ENCODE measurements at regions not wholly inside any gene's neighbourhood (a gene's known extent, or its start where the extent isn't known, plus 50 kb on each side); places are given as distances from the start of the nearest gene placed in this dataset.

GRCh38 chr2:118222672-118223421 lies 134.6 kb downstream of the INSIG2 start:
- Mint-ChIP-seq H3K27me3 (ENCODE audit: unreplicated experiment) (no peaks in the 10 kb centered on the region), H3K4me3 (ENCODE audit: low read depth, unreplicated experiment) (no peak overlapping the region), H3K36me3 (ENCODE audit: insufficient read depth, unreplicated experiment) (no peaks in the 10 kb centered on the region), H3K9me3 (ENCODE audit: low read depth, unreplicated experiment) (no peaks in the 10 kb centered on the region), H3K27ac (ENCODE audit: unreplicated experiment) (no peak overlapping the region), H3K4me1 (ENCODE audit: low read depth, unreplicated experiment) (peaks cover 25% of the 10 kb centered on the region)
- TF ChIP-seq CTCF (IDR thresholded peaks at IDR 0.05; ENCODE audit: unreplicated experiment), result no peak
- BruUV-seq (replicated peaks), result no TSS peak
- CTCF ChIA-PET, result interaction anchor here (0.7 kb wide), 1 partner anchor 27 kb away, joined by 3 read pairs; no protein-coding TSS in a partner anchor
- intact Hi-C loops (cut with micrococcal nuclease; ENCODE audit: unreplicated experiment), result loop anchor here (1.0 to 10.0 kb wide), 7 partner anchors 99 to 642 kb away; no protein-coding TSS in a partner anchor
- no peak for DNase-seq

GRCh38 chr2:118222273-118222594 lies 134.0 kb downstream of the INSIG2 start:
- Mint-ChIP-seq H3K4me1 (ENCODE audit: low read depth, unreplicated experiment) (peaks cover 25% of the 10 kb centered on the region), H3K27ac (ENCODE audit: unreplicated experiment) (peak overlapping the region; percentile 65), H3K9me3 (ENCODE audit: low read depth, unreplicated experiment) (no peaks in the 10 kb centered on the region), H3K36me3 (ENCODE audit: insufficient read depth, unreplicated experiment) (no peaks in the 10 kb centered on the region), H3K27me3 (ENCODE audit: unreplicated experiment) (no peaks in the 10 kb centered on the region), H3K4me3 (ENCODE audit: low read depth, unreplicated experiment) (no peak overlapping the region)
- no TSS peak for BruUV-seq (replicated peaks)
- intact Hi-C loops (cut with micrococcal nuclease; ENCODE audit: unreplicated experiment), result loop anchor here (1.0 to 10.0 kb wide), 7 partner anchors 100 to 643 kb away; no protein-coding TSS in a partner anchor
- TF ChIP-seq CTCF (IDR thresholded peaks at IDR 0.05; ENCODE audit: unreplicated experiment), result peak; percentile 0
- CTCF ChIA-PET, result interaction anchor here (1.5 to 1.8 kb wide), 2 partner anchors 209 to 633 kb away, joined by 5 to 10 read pairs; no protein-coding TSS in a partner anchor
- no peak for DNase-seq

GRCh38 chr2:118221536-118222272 lies 133.4 kb downstream of the INSIG2 start:
- no TSS peak for BruUV-seq (replicated peaks)
- CTCF ChIA-PET, result interaction anchor here (0.9 to 1.8 kb wide), 5 partner anchors 146 to 634 kb away, joined by 3 to 10 read pairs (median 5); no protein-coding TSS in a partner anchor
- Mint-ChIP-seq H3K4me3 (ENCODE audit: low read depth, unreplicated experiment) (no peak overlapping the region), H3K27me3 (ENCODE audit: unreplicated experiment) (no peaks in the 10 kb centered on the region), H3K4me1 (ENCODE audit: low read depth, unreplicated experiment) (peaks cover 25% of the 10 kb centered on the region), H3K36me3 (ENCODE audit: insufficient read depth, unreplicated experiment) (no peaks in the 10 kb centered on the region), H3K27ac (ENCODE audit: unreplicated experiment) (peak overlapping the region; percentile 65), H3K9me3 (ENCODE audit: low read depth, unreplicated experiment) (no peaks in the 10 kb centered on the region)
- DNase-seq, result peak; percentile 71
- TF ChIP-seq CTCF (IDR thresholded peaks at IDR 0.05; ENCODE audit: unreplicated experiment), result peak; percentile 57
- intact Hi-C loops (cut with micrococcal nuclease; ENCODE audit: unreplicated experiment), result loop anchor here (1.0 to 10.0 kb wide), 7 partner anchors 101 to 644 kb away; no protein-coding TSS in a partner anchor

GRCh38 chr2:118219611-118220010 lies 131.3 kb downstream of the INSIG2 start:
- no peak for TF ChIP-seq CTCF (IDR thresholded peaks at IDR 0.05; ENCODE audit: unreplicated experiment)
- peaks cover 25% of the 10 kb centered on the region for H3K4me1 Mint-ChIP-seq (ENCODE audit: low read depth, unreplicated experiment)
- no peaks in the 10 kb centered on the region for H3K9me3 Mint-ChIP-seq (ENCODE audit: low read depth, unreplicated experiment)
- no peaks in the 10 kb centered on the region for H3K27me3 Mint-ChIP-seq (ENCODE audit: unreplicated experiment)
- CTCF ChIA-PET, result no interaction called here
- H3K36me3 Mint-ChIP-seq (ENCODE audit: insufficient read depth, unreplicated experiment), result no peaks in the 10 kb centered on the region
- DNase-seq, result no peak
- no TSS peak for BruUV-seq (replicated peaks)
- intact Hi-C loops (cut with micrococcal nuclease; ENCODE audit: unreplicated experiment), result loop anchor here (5.0 to 10.0 kb wide), 3 partner anchors 103 to 445 kb away; no protein-coding TSS in a partner anchor
- H3K27ac Mint-ChIP-seq (ENCODE audit: unreplicated experiment), result no peak overlapping the region
- H3K4me3 Mint-ChIP-seq (ENCODE audit: low read depth, unreplicated experiment), result no peak overlapping the region
